ENCODE measurements at regions not wholly inside any gene's neighbourhood (a gene's known extent, or its start where the extent isn't known, plus 50 kb on each side); places are given as distances from the start of the nearest gene placed in this dataset.

- H3K9me3 ChIP-seq (ENCODE audit: control insufficient read depth in 2 of 3, insufficient read depth in 1 of 3, low read length in 3 of 3): peaks cover 0 to 3% (median 0%) of the 10 kb centered on the region in 3 donors
- no peak overlapping the region for H3K9ac ChIP-seq (ENCODE audit: low read length in 3 of 3)
- H3K36me3 ChIP-seq (ENCODE audit: control insufficient read depth in 2 of 3, insufficient read depth in 3 of 3, low read length in 3 of 3): no peaks in the 10 kb centered on the region
- DNase-seq (no peak), FAIRE-seq (no peak)
- H3K27ac ChIP-seq (ENCODE audit: low read depth in 2 of 2, low read length in 2 of 2): no peak overlapping the region
- H3K27me3 ChIP-seq (ENCODE audit: control insufficient read depth, insufficient read depth, low read length): no peaks in the 10 kb centered on the region
- no peaks in the 10 kb centered on the region for H3K4me1 ChIP-seq (ENCODE audit: control insufficient read depth in 2 of 3, insufficient read depth in 2 of 3, low read depth in 1 of 3, low read length in 3 of 3)
- TF ChIP-seq, protein P1, sequence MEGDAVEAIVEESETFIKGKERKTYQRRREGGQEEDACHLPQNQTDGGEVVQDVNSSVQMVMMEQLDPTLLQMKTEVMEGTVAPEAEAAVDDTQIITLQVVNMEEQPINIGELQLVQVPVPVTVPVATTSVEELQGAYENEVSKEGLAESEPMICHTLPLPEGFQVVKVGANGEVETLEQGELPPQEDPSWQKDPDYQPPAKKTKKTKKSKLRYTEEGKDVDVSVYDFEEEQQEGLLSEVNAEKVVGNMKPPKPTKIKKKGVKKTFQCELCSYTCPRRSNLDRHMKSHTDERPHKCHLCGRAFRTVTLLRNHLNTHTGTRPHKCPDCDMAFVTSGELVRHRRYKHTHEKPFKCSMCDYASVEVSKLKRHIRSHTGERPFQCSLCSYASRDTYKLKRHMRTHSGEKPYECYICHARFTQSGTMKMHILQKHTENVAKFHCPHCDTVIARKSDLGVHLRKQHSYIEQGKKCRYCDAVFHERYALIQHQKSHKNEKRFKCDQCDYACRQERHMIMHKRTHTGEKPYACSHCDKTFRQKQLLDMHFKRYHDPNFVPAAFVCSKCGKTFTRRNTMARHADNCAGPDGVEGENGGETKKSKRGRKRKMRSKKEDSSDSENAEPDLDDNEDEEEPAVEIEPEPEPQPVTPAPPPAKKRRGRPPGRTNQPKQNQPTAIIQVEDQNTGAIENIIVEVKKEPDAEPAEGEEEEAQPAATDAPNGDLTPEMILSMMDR (IDR thresholded peaks at IDR 0.05; ENCODE audit: borderline replicate concordance, extremely low read depth, insufficient read depth): no peak
- H3K4me3 ChIP-seq (ENCODE audit: low read length in 3 of 3): no peak overlapping the region
- intact Hi-C loops (cut with DNase I): no loop called here
Measured at GRCh38 chr13:109951491-109951890, 165.1 kb upstream of the IRS2 start.

- FAIRE-seq: no peak
- no peaks in the 10 kb centered on the region for H3K36me3 ChIP-seq (ENCODE audit: control insufficient read depth in 2 of 3, insufficient read depth in 3 of 3, low read length in 3 of 3)
- no peaks in the 10 kb centered on the region for H3K27me3 ChIP-seq (ENCODE audit: control insufficient read depth, insufficient read depth, low read length)
- H3K4me3 ChIP-seq (ENCODE audit: low read length in 3 of 3): no peak overlapping the region
- DNase-seq: no peak
- no peak overlapping the region for H3K9ac ChIP-seq (ENCODE audit: low read length in 3 of 3)
- intact Hi-C loops (cut with DNase I): no loop called here
- no peaks in the 10 kb centered on the region for H3K4me1 ChIP-seq (ENCODE audit: control insufficient read depth in 2 of 3, insufficient read depth in 2 of 3, low read depth in 1 of 3, low read length in 3 of 3)
- no peak overlapping the region for H3K27ac ChIP-seq (ENCODE audit: low read depth in 2 of 2, low read length in 2 of 2)
- TF ChIP-seq, protein P1 (IDR thresholded peaks at IDR 0.05; ENCODE audit: borderline replicate concordance, extremely low read depth, insufficient read depth): no peak
- H3K9me3 ChIP-seq (ENCODE audit: control insufficient read depth in 2 of 3, insufficient read depth in 1 of 3, low read length in 3 of 3): peaks cover 0 to 3% (median 0%) of the 10 kb centered on the region in 3 donors
Measured at GRCh38 chr13:109949397-109949796, 163.0 kb upstream of the IRS2 start.

DNA sequence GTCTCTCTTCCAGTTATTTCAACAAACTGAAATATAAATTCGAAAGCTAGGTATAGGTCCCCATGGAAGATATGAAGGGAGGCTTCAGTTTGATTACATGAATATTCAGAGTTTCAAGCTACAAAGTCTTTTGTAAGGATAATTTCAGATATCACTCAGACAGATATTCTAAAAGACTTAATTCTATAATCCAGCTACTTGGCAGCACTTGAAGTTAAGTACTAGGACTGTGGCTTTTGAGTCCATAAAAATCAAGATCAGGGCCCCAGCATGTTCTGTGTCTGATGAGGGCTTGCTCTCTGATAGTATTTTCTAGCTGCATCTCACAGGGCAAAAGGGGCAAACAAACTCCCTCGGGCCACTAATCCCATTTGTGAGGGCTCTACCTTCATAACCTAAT lies 160.6 kb upstream of the IRS2 start:
- H3K36me3 ChIP-seq (ENCODE audit: control insufficient read depth in 2 of 3, insufficient read depth in 3 of 3, low read length in 3 of 3): no peaks in the 10 kb centered on the region
- H3K27me3 ChIP-seq (ENCODE audit: control insufficient read depth, insufficient read depth, low read length): no peaks in the 10 kb centered on the region
- TF ChIP-seq, protein P1 (IDR thresholded peaks at IDR 0.05; ENCODE audit: borderline replicate concordance, extremely low read depth, insufficient read depth): no peak
- FAIRE-seq (no peak), DNase-seq (no peak)
- intact Hi-C loops (cut with DNase I): no loop called here
- H3K27ac ChIP-seq (ENCODE audit: low read depth in 2 of 2, low read length in 2 of 2): no peak overlapping the region
- H3K9me3 ChIP-seq (ENCODE audit: control insufficient read depth in 2 of 3, insufficient read depth in 1 of 3, low read length in 3 of 3): no peaks in the 10 kb centered on the region
- H3K9ac ChIP-seq (ENCODE audit: low read length in 3 of 3): no peak overlapping the region
- no peaks in the 10 kb centered on the region for H3K4me1 ChIP-seq (ENCODE audit: control insufficient read depth in 2 of 3, insufficient read depth in 2 of 3, low read depth in 1 of 3, low read length in 3 of 3)
- H3K4me3 ChIP-seq (ENCODE audit: low read length in 3 of 3): no peak overlapping the region

Measured in kidney (tissue), 13 donors.